AG09319 (cell line): ENCODE measurements at regions not wholly inside any gene's neighbourhood (a gene's known extent, or its start where the extent isn't known, plus 50 kb on each side); places are given as distances from the start of the nearest gene placed in this dataset.

Source experiments
- DNase-seq: peaks from one replicate; pipeline ENCODE4 v3.0.0-alpha.2; 2010; ENCODE audit warnings: low read depth; ENCODE audit errors: extremely low read depth
- CTCF ChIP-seq: IDR thresholded peaks from 2 replicates; pipeline ENCODE4 v1.5.1; 2011; ENCODE audit warnings: low read depth, mild to moderate bottlenecking, inconsistent platforms, low read length, moderate library complexity

DNA sequence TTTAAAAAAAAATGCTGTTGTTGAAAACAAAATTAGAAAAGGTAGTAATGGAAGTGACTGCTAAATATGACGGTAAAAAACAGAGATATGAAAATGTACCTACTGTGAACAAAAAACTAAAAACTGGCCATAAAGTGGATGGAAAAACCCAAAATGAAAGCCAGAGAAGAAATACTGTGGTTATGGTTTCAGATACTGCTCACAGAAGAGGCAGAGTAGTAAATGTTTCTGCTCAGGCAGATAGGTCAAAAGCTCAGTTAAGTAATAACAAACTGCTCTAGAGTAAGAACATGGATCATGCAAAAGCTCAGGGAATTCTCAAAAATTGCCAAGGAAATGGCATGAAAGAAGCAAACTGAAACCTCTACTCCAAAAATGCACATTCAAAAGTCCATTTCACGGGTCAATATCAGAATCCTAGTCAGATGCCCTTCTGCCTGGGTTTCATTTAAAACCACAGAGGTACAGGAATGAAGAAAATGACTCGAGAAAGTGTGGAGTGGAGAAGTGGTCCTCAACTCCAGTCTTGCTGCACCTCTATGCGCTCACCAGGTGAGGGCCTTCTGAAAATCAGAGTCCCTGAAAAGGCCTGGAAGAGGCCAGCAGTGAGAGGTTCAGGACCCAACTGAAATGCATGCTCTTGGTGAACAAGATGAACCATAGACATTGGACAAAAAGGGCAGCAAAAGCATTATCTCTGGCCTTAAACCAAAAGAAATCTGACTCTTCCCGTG lies 315.0 kb upstream of the SPRY2 start:
- no peak for TF ChIP-seq CTCF
- no peak for DNase-seq

DNA sequence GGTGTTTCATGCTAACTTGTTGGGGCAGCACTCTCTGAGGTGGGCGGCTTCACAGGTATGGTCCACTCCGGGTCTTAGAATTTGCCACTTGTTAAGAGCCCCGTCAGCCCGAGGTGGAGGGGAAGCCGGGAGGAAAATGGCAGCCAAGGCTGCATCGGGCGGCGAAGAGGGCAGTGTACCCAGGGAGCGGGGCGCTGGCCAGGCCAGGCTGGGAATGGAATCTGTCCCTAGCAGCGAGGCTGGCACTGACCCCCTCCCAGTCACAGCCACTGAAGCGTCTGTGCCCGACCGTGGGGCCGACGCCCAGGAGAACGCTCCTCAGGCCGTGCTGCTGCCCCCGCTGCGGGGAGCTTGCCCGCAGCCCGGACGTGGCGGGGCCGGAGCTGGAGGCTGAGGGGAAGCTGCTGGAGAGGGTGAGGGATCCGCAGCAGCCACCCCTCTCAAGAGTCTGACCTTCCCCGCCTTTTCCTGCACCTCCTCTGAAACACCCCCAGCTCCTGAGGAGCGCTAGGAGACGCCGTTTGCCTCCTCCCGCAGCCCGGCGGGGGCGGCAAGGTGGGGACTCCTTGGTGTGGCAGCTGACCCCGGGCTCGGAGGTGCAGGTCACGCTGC lies 313.8 kb upstream of the SPRY2 start:
- no peak for TF ChIP-seq CTCF
- no peak for DNase-seq

DNA sequence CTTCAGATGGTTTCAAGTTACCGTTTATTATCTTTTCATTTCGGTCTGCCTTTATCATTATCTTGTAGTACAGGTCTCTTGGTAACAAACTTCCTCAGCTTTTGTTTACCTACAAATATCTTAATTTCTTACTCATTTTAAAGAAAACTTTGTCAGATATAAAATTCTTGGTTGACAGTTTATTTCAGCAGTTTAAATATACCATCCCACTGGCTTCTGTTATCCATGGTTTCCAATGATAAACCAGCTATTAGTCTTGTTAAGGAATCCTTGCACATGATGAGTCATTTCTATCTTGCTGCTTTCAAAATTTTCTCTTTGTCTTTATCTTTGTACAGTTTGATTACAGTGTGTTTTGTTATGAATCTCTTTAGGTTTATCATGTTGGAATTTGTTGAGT lies 308.3 kb upstream of the SPRY2 start:
- no peak for DNase-seq
- no peak for TF ChIP-seq CTCF

DNA sequence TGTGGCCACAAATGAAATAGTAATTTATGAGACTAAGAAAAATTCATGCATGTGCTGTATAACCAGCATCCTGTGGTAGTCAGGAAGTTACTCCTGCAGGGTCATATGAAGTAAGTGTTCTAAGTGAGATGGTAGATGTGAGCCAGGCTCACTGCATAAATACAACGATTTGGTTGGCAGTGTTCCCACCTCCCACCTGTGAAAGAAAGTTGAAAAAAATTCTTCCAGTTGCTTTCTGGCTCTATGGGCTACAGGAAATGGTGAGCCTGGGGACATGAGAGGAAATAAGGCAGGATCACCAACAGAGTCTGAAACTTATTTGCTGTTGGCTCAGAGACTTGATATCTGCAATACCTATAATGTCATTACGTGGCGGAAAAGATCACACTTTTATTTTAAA lies 301.7 kb upstream of the SPRY2 start:
- DNase-seq = no peak
- no peak for TF ChIP-seq CTCF

DNA sequence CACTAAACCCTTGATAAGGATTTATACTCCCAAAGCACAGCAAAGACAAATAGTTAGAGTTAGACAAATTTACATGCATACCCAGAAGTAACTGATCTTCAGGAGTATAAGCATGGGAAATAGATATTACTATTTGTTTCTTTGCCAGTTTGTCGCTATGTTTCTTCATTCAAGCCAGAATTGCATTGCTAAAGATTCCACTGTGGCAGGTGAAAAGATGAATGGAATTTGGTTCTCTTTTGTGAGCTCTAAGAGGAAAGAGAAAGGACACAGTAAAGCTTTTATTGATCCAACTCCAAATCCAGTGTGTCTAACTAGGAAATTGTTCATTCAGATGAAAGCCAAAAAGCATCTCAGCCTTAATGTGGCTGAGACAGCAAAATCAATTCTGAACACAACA lies 292.3 kb upstream of the SPRY2 start:
- no peak for DNase-seq
- TF ChIP-seq CTCF = no peak

- no peak for TF ChIP-seq CTCF
- DNase-seq = no peak
These were observed 289.8 kb upstream of the SPRY2 start for GRCh38 chr13:80630685-80631121.

DNA sequence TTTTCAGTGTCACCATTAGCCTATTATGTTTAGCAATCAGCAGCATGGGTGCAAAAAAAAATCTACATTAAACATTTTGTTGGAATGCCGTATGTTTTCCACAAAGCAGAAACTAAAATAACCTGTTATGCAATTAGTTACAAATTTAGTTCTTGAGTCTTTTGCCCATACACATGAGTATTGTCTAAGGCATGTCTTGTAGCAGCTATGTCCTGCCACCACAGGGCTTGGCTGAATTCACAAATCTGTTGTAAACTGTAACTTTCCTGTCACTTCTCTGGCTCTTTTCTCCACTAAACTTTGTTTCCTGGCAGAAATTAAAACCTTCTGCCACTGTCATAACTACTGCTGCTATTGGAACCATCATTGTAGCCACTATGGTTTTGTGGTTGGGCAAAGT lies 277.9 kb upstream of the SPRY2 start:
- TF ChIP-seq CTCF = no peak
- DNase-seq = no peak
